Transverse colon (tissue), 4 donors: ENCODE measurements at regions not wholly inside any gene's neighbourhood (a gene's known extent, or its start where the extent isn't known, plus 50 kb on each side); places are given as distances from the start of the nearest gene placed in this dataset.

Source experiments
- DNase-seq: peaks from one replicate; pipeline ENCODE4 v3.0.0-alpha.2; 2019
- H3K27ac ChIP-seq, 4 donors: fragments of 200-600 bp; sonication (generic); 2 replicates each; pipeline ENCODE4 v1.5.1; 2016 to 2018; ENCODE audit warnings: inconsistent platforms in 4 of 4
- H3K27me3 ChIP-seq: fragments of 200-600 bp; sonication (generic); 2 replicates; pipeline ENCODE4 v1.5.1; 2017; ENCODE audit warnings: inconsistent platforms
- H3K36me3 ChIP-seq, 4 donors: fragments of 200-600 bp; sonication (generic); 2 replicates each; pipeline ENCODE4 v1.5.1; 2017 to 2019; ENCODE audit warnings: inconsistent platforms in 4 of 4
- H3K4me1 ChIP-seq, 4 donors: fragments of 200-600 bp; sonication (generic); 2 replicates each; pipeline ENCODE4 v1.5.1; 2017 to 2020; ENCODE audit warnings: inconsistent platforms in 4 of 4
- H3K4me3 ChIP-seq, 4 donors: fragments of 200-600 bp; sonication (generic); 1 replicate in 1 of 4; 2 replicates in 3 of 4; pipeline versions ENCODE4 v1.5.1 to v1.6.1; 2017 to 2019; ENCODE audit warnings: inconsistent platforms in 4 of 4
- H3K9me3 ChIP-seq, 2 donors: fragments of 200-600 bp; sonication (generic); 2 replicates each; pipeline ENCODE4 v1.5.1; 2017 to 2019; ENCODE audit warnings: inconsistent platforms in 2 of 2
- CTCF ChIP-seq, 5 experiments: fragments of 200-600 bp in 3 of 5; fragments of 450-650 bp in 2 of 5; sonication (generic) in 3 of 5; IDR thresholded peaks; 1 replicate in 2 of 5; 2 replicates in 3 of 5; pipeline ENCODE4 v1.5.1; 2016 to 2017; ENCODE audit warnings: antibody characterized with exemption in 5 of 5, inconsistent platforms in 3 of 5, mild to moderate bottlenecking in 2 of 5, moderate library complexity in 1 of 5
- EP300 ChIP-seq: sonication (generic); formaldehyde crosslinking; IDR thresholded peaks from one replicate; pipeline ENCODE4 v1.6.1; 2017; ENCODE audit warnings: antibody characterized with exemption, low read depth
- POLR2A ChIP-seq: fragments of 450-650 bp; IDR thresholded peaks from one replicate; pipeline ENCODE4 v1.6.1; 2016; ENCODE audit warnings: antibody characterized with exemption, mild to moderate bottlenecking, moderate library complexity
- POLR2AphosphoS5 ChIP-seq, 3 donors: sonication (generic); formaldehyde crosslinking; IDR thresholded peaks; one replicate each; pipeline ENCODE4 v1.6.1; 2016; ENCODE audit warnings: antibody characterized with exemption in 3 of 3
- WGBS, 2 donors: methylation state at CpG; one replicate each; pipeline ENCODE4 v1.1.5; 2018; ENCODE audit warnings: low coverage in 1 of 2; 5-methylcytosine and 5-hydroxymethylcytosine counted together
- in situ Hi-C, 4 donors: fragments of 200-750 bp; cut with MboI; loops; one replicate each; pipeline versions ENCODE4 v1.15.0 to v1.15.1; 2017; ENCODE audit warnings: low sequenced_read_pairs in 3 of 4, low pct_ligation_motif_present in 1 of 4, low pct_unique_long_range_greater_than_20kb in 1 of 4
- intact Hi-C: fragments of 100-400 bp; cut with DNase I; formaldehyde crosslinking; loops from one replicate; pipeline ENCODE4 v1.15.1; 2023; ENCODE audit warnings: low total_unique reads

GRCh38 chr14:98909251-98909944, 362.6 kb downstream of the BCL11B start:
- intact Hi-C loops (no loop called here), in situ Hi-C loops (no loop called here)
- no peak for DNase-seq
- no peaks in the 10 kb centered on the region for H3K36me3 ChIP-seq
- WGBS, 2 donors = 52 to 68% methylated on average over 4 to 11 of the region's 11 CpGs
- H3K9me3 ChIP-seq = no peaks in the 10 kb centered on the region
- TF ChIP-seq POLR2AphosphoS5 (IDR thresholded peaks at IDR 0.05) = no peak
- TF ChIP-seq POLR2A = no peak
- TF ChIP-seq CTCF (IDR thresholded peaks at IDR 0.05) = no peak
- TF ChIP-seq EP300 = no peak
- H3K4me3 ChIP-seq = no peak overlapping the region
- H3K27ac ChIP-seq = no peak overlapping the region
- peaks cover 0 to 3% (median 0%) of the 10 kb centered on the region in 4 donors for H3K4me1 ChIP-seq
- H3K27me3 ChIP-seq = peaks cover 2% of the 10 kb centered on the region

- H3K36me3 ChIP-seq = no peaks in the 10 kb centered on the region
- H3K4me1 ChIP-seq = peaks cover 0 to 3% (median 0%) of the 10 kb centered on the region in 4 donors
- in situ Hi-C loops = no loop called here
- WGBS, 2 donors = 97% methylated on average over 3 of the region's 3 CpGs; no CpG with 5 or more reads in 1 of the 2 donors
- intact Hi-C loops = no loop called here
- H3K9me3 ChIP-seq = no peaks in the 10 kb centered on the region
- no peak for TF ChIP-seq CTCF (IDR thresholded peaks at IDR 0.05)
- no peak for TF ChIP-seq POLR2A
- TF ChIP-seq EP300 = no peak
- TF ChIP-seq POLR2AphosphoS5 (IDR thresholded peaks at IDR 0.05) = no peak
- no peak overlapping the region for H3K4me3 ChIP-seq
- H3K27me3 ChIP-seq = peaks cover 1% of the 10 kb centered on the region
- no peak overlapping the region for H3K27ac ChIP-seq
- no peak for DNase-seq
Observed at GRCh38 chr14:98910061-98910460, 361.9 kb downstream of the BCL11B start.

- DNase-seq = no peak
- Histone ChIP-seq H3K9me3 (no peaks in the 10 kb centered on the region), H3K36me3 (no peaks in the 10 kb centered on the region), H3K4me1 (peaks cover 0 to 8% (median 0%) of the 10 kb centered on the region in 4 donors), H3K27me3 (no peaks in the 10 kb centered on the region), H3K27ac (no peak overlapping the region), H3K4me3 (no peak overlapping the region)
- 57 to 71% methylated on average over 2 of the region's 2 CpGs for WGBS, 2 donors
- no peak for TF ChIP-seq CTCF (IDR thresholded peaks at IDR 0.05)
- TF ChIP-seq POLR2A = no peak
- no peak for TF ChIP-seq POLR2AphosphoS5 (IDR thresholded peaks at IDR 0.05)
- no peak for TF ChIP-seq EP300
- intact Hi-C loops (no loop called here), in situ Hi-C loops (no loop called here)
Observed at GRCh38 chr14:98912655-98913054, 359.3 kb downstream of the BCL11B start.

GRCh38 chr14:98913967-98914650, 357.9 kb downstream of the BCL11B start:
- Histone ChIP-seq H3K36me3 (no peaks in the 10 kb centered on the region), H3K27ac (no peak overlapping the region), H3K4me3 (no peak overlapping the region), H3K27me3 (no peaks in the 10 kb centered on the region), H3K9me3 (no peaks in the 10 kb centered on the region), H3K4me1 (peaks cover 0 to 8% (median 0%) of the 10 kb centered on the region in 4 donors)
- DNase-seq = no peak
- 71 to 93% methylated on average over 3 to 6 of the region's 6 CpGs for WGBS, 2 donors
- intact Hi-C loops (no loop called here), in situ Hi-C loops (no loop called here)
- TF ChIP-seq POLR2A = no peak
- no peak for TF ChIP-seq POLR2AphosphoS5 (IDR thresholded peaks at IDR 0.05)
- TF ChIP-seq CTCF (IDR thresholded peaks at IDR 0.05) = no peak
